Endothelial cell of umbilical vein (primary cell): ENCODE measurements at regions not wholly inside any gene's neighbourhood (a gene's known extent, or its start where the extent isn't known, plus 50 kb on each side); places are given as distances from the start of the nearest gene placed in this dataset.

Experiments used
- BruUV-seq: library from RNA; stranded (reverse); fragments of 400-500 nt; replicated peaks from 2 replicates; lab custom pipeline; 2021; lab: Mats Ljungman, UMichigan
- CTCF ChIA-PET: fragments of 300-600, 350-600 bp; sonication (Branson Sonifier 250); formaldehyde crosslinking; loops from one replicate; lab custom pipeline; 2021; ENCODE audit warnings: antibody characterized with exemption, inconsistent platforms; lab: Charles Lee
- POLR2A ChIA-PET: fragments of 300-600, 350-600 bp; sonication (Branson Sonifier 250); formaldehyde crosslinking; loops from one replicate; lab custom pipeline; 2021; ENCODE audit warnings: antibody characterized with exemption, inconsistent platforms; lab: Charles Lee
- DNase-seq: peaks from one replicate; pipeline ENCODE4 v3.0.0-alpha.2; 2011; ENCODE audit warnings: low read depth, low spot score
- FAIRE-seq: peaks from 2 replicates; lab custom pipeline; 2011; peaks lifted over from hg19 to GRCh38; lab: Jason Lieb, UNC
- H2AFZ ChIP-seq: 2 replicates; pipeline ENCODE4 v1.6.0; 2012; ENCODE audit warnings: low read depth, low read length, control low read depth, inconsistent platforms
- H3K27ac ChIP-seq: 2 replicates; pipeline ENCODE4 v1.5.1; 2011; ENCODE audit warnings: low read depth, mild to moderate bottlenecking, control low read depth, low read length, moderate library complexity; ENCODE audit not compliant: insufficient read depth
- H3K27me3 ChIP-seq, 2 experiments: 2 replicates each; pipeline versions ENCODE4 v1.6.0 to v1.6.1; 2011; ENCODE audit warnings: low read length in 2 of 2, mixed read lengths in 1 of 2; ENCODE audit not compliant: control insufficient read depth in 2 of 2, insufficient read depth in 2 of 2
- H3K36me3 ChIP-seq, 2 experiments: 2 replicates in 1 of 2; 3 replicates in 1 of 2; pipeline ENCODE4 v1.5.1; 2011; ENCODE audit warnings: low read length in 2 of 2, mild to moderate bottlenecking in 1 of 2, moderate library complexity in 1 of 2; ENCODE audit not compliant: control insufficient read depth in 2 of 2, insufficient read depth in 2 of 2; ENCODE audit errors: extremely low read depth in 1 of 2
- H3K4me1 ChIP-seq: 3 replicates; pipeline ENCODE4 v1.5.1; 2011; ENCODE audit warnings: mild to moderate bottlenecking, low read length; ENCODE audit not compliant: control insufficient read depth, insufficient read depth; ENCODE audit errors: extremely low read depth
- H3K4me2 ChIP-seq: 2 replicates; pipeline ENCODE4 v1.6.1; 2011; ENCODE audit warnings: low read length, control low read depth, mixed read lengths; ENCODE audit not compliant: insufficient read depth
- H3K4me3 ChIP-seq, 3 experiments: fragments of 200-600 bp in 1 of 3; sonication (generic), shearing (Covaris generic) in 1 of 3; replicated peaks in 1 of 3; 2 replicates each; pipeline ENCODE4 v1.5.1; 2011 to 2016; ENCODE audit warnings: control low read depth in 3 of 3, low read length in 3 of 3, mild to moderate bottlenecking in 2 of 3, inconsistent platforms in 1 of 3, low read depth in 1 of 3, moderate library complexity in 1 of 3; ENCODE audit not compliant: insufficient read depth in 1 of 3
- H3K79me2 ChIP-seq: 2 replicates; pipeline ENCODE4 v1.6.0; 2012; ENCODE audit warnings: low read length, inconsistent platforms; ENCODE audit not compliant: control insufficient read depth, insufficient read depth
- H3K9ac ChIP-seq: replicated peaks from 2 replicates; pipeline ENCODE3; 2011; ENCODE audit warnings: low read length, control low read depth; ENCODE audit not compliant: insufficient read depth; ENCODE audit errors: extremely low read depth
- H3K9me1 ChIP-seq: replicated peaks from 3 replicates; pipeline ENCODE4 v1.6.0; 2011; ENCODE audit warnings: mild to moderate bottlenecking, low read length; ENCODE audit not compliant: control insufficient read depth, insufficient read depth; ENCODE audit errors: extremely low read depth
- H3K9me3 ChIP-seq: replicated peaks from 2 replicates; pipeline ENCODE4 v1.5.1; 2012; ENCODE audit warnings: low read length, inconsistent platforms; ENCODE audit not compliant: control insufficient read depth, insufficient read depth
- H4K20me1 ChIP-seq: replicated peaks from 2 replicates; pipeline ENCODE3; 2011; ENCODE audit warnings: mild to moderate bottlenecking, low read length; ENCODE audit not compliant: control insufficient read depth, insufficient read depth; ENCODE audit errors: extremely low read depth
- EZH2 ChIP-seq: IDR thresholded peaks from 2 replicates; pipeline ENCODE4 v1.6.1; 2012; ENCODE audit warnings: borderline replicate concordance, low read depth, mild to moderate bottlenecking, moderate library complexity, low read length, inconsistent platforms; ENCODE audit not compliant: severe bottlenecking
- FOS ChIP-seq: IDR thresholded peaks from 2 replicates; pipeline ENCODE4 v1.6.1; 2011; ENCODE audit warnings: mild to moderate bottlenecking, low read length, moderate library complexity, borderline replicate concordance; ENCODE audit not compliant: insufficient read depth
- GATA2 ChIP-seq: IDR thresholded peaks from 2 replicates; pipeline ENCODE4 v1.7.0; 2011; ENCODE audit warnings: low read depth, mild to moderate bottlenecking, moderate library complexity, mixed read lengths, low read length; ENCODE audit not compliant: insufficient read length, insufficient read depth
- JUN ChIP-seq: IDR thresholded peaks from 2 replicates; pipeline ENCODE4 v1.6.1; 2011; ENCODE audit warnings: borderline replicate concordance, low read depth; ENCODE audit not compliant: insufficient read length, insufficient read depth
- MYC ChIP-seq: IDR thresholded peaks from one replicate; pipeline ENCODE4 v1.6.1; 2011; ENCODE audit warnings: mild to moderate bottlenecking, low read depth, low read length
- POLR2A ChIP-seq: IDR thresholded peaks from 2 replicates; pipeline ENCODE4 v1.6.1; 2012; ENCODE audit warnings: low read depth, mild to moderate bottlenecking, control low read depth, low read length
- POLR2AphosphoS5 ChIP-seq: IDR thresholded peaks from 2 replicates; pipeline ENCODE4 v1.6.1; 2012; ENCODE audit warnings: low read depth, mild to moderate bottlenecking, control low read depth, low read length, moderate library complexity; ENCODE audit not compliant: insufficient read depth
- dilution Hi-C: fragments of 300-500 bp; cut with MboI; formaldehyde crosslinking; loops from one replicate; pipeline ENCODE4 v1.15.0; 2019; ENCODE audit warnings: low sequenced_read_pairs; ENCODE audit not compliant: extremely low pct_ligation_motif_present
- intact Hi-C: fragments of 100-400 bp; cut with micrococcal nuclease; formaldehyde crosslinking; loops from one replicate; pipeline ENCODE4 v1.10.0; 2022
- TF ChIP-seq, protein P1 (sequence below), 2 donors: IDR thresholded peaks; 1 replicate in 1 of 2; 2 replicates in 1 of 2; pipeline ENCODE4 v1.5.1; 2011; ENCODE audit warnings: low read length in 2 of 2, mild to moderate bottlenecking in 2 of 2, moderate library complexity in 2 of 2, control low read depth in 1 of 2, inconsistent platforms in 1 of 2, low read depth in 1 of 2; ENCODE audit not compliant: insufficient read depth in 1 of 2; ENCODE audit errors: extremely low read depth in 1 of 2
- TF ChIP-seq, protein P2 (sequence below): IDR thresholded peaks from 2 replicates; pipeline ENCODE4 v1.6.1; 2011; ENCODE audit not compliant: insufficient read depth, insufficient read length

GRCh38 chr22:27400811-27401210, 400.7 kb downstream of the MN1 start:
- ChIA-PET CTCF (no interaction called here), POLR2A (no interaction called here)
- BruUV-seq: no TSS peak
- H3K9me1 ChIP-seq: no peaks in the 10 kb centered on the region
- FAIRE-seq (no peak), DNase-seq (no peak)
- peaks cover 6% of the 10 kb centered on the region in 2 experiments for H3K27me3 ChIP-seq
- no peaks in the 10 kb centered on the region for H3K79me2 ChIP-seq
- no peaks in the 10 kb centered on the region for H3K9me3 ChIP-seq
- H3K27ac ChIP-seq: no peak overlapping the region
- no peaks in the 10 kb centered on the region for H4K20me1 ChIP-seq
- H3K4me1 ChIP-seq: no peaks in the 10 kb centered on the region
- no peak overlapping the region for H3K4me2 ChIP-seq
- no peak for TF ChIP-seq JUN
- no peak for TF ChIP-seq GATA2
- TF ChIP-seq MYC: no peak
- TF ChIP-seq POLR2AphosphoS5: no peak
- TF ChIP-seq, protein P1, sequence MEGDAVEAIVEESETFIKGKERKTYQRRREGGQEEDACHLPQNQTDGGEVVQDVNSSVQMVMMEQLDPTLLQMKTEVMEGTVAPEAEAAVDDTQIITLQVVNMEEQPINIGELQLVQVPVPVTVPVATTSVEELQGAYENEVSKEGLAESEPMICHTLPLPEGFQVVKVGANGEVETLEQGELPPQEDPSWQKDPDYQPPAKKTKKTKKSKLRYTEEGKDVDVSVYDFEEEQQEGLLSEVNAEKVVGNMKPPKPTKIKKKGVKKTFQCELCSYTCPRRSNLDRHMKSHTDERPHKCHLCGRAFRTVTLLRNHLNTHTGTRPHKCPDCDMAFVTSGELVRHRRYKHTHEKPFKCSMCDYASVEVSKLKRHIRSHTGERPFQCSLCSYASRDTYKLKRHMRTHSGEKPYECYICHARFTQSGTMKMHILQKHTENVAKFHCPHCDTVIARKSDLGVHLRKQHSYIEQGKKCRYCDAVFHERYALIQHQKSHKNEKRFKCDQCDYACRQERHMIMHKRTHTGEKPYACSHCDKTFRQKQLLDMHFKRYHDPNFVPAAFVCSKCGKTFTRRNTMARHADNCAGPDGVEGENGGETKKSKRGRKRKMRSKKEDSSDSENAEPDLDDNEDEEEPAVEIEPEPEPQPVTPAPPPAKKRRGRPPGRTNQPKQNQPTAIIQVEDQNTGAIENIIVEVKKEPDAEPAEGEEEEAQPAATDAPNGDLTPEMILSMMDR (IDR thresholded peaks at IDR 0.05; ENCODE audit: extremely low read depth in 1 of 2, insufficient read depth in 1 of 2, low read depth in 1 of 2, low read length in 2 of 2): no peak
- no peak for TF ChIP-seq EZH2
- TF ChIP-seq POLR2A: no peak
- TF ChIP-seq, protein P2, sequence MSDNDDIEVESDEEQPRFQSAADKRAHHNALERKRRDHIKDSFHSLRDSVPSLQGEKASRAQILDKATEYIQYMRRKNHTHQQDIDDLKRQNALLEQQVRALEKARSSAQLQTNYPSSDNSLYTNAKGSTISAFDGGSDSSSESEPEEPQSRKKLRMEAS: no peak
- TF ChIP-seq FOS: no peak
- no peak overlapping the region for H3K9ac ChIP-seq
- no peak overlapping the region for H3K4me3 ChIP-seq
- dilution Hi-C loops (no loop called here), intact Hi-C loops (loop anchor here (10.0 kb wide), 1 partner anchor 604 kb away; no protein-coding TSS in a partner anchor)
- no peaks in the 10 kb centered on the region for H3K36me3 ChIP-seq
- H2AFZ ChIP-seq: no peak overlapping the region
